Astrocyte (in vitro differentiated cells and primary cell): ENCODE measurements at regions not wholly inside any gene's neighbourhood (a gene's known extent, or its start where the extent isn't known, plus 50 kb on each side); places are given as distances from the start of the nearest gene placed in this dataset.

Experiments used
- CTCF ChIP-seq: IDR thresholded peaks from 2 replicates; pipeline ENCODE4 v1.5.1; 2011; ENCODE audit warnings: low read depth, mild to moderate bottlenecking, inconsistent platforms, low read length, moderate library complexity; ENCODE audit not compliant: insufficient read depth
- EZH2 ChIP-seq: IDR thresholded peaks from 2 replicates; pipeline ENCODE4 v1.6.1; 2012; ENCODE audit warnings: mild to moderate bottlenecking, low read length, inconsistent platforms; ENCODE audit not compliant: insufficient read depth

GRCh38 chr2:57558312-57558711, 488.3 kb upstream of the VRK2 start:
- no peak for TF ChIP-seq CTCF
- TF ChIP-seq EZH2, result no peak
